ENCODE measurements at regions not wholly inside any gene's neighbourhood (a gene's known extent, or its start where the extent isn't known, plus 50 kb on each side); places are given as distances from the start of the nearest gene placed in this dataset.

DNA sequence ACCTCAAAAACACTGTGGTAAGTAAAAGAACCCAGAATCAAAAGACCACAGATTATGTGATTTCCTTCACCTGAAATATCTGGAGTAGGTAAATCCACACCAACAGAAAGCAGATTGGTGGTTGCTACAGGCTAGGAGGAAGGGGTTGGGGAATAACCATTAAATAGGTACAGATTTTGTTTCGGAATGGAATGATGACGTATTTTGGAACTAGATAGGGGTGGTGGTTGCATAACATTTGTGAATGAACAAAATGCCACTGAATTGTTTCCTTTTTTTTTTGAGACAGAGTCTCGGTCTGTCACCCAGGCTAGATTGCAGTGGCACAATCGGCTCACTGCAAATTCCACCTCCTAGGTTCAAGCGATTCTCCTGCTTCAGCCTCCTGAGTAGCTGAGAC, 100.9 kb upstream of the RBFOX1 start:
- TF ChIP-seq, protein P1, sequence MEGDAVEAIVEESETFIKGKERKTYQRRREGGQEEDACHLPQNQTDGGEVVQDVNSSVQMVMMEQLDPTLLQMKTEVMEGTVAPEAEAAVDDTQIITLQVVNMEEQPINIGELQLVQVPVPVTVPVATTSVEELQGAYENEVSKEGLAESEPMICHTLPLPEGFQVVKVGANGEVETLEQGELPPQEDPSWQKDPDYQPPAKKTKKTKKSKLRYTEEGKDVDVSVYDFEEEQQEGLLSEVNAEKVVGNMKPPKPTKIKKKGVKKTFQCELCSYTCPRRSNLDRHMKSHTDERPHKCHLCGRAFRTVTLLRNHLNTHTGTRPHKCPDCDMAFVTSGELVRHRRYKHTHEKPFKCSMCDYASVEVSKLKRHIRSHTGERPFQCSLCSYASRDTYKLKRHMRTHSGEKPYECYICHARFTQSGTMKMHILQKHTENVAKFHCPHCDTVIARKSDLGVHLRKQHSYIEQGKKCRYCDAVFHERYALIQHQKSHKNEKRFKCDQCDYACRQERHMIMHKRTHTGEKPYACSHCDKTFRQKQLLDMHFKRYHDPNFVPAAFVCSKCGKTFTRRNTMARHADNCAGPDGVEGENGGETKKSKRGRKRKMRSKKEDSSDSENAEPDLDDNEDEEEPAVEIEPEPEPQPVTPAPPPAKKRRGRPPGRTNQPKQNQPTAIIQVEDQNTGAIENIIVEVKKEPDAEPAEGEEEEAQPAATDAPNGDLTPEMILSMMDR (IDR thresholded peaks at IDR 0.05) = no peak
- no peak for TF ChIP-seq POLR2A (IDR thresholded peaks at IDR 0.05)
